Panc1 (cell line): ENCODE measurements at regions not wholly inside any gene's neighbourhood (a gene's known extent, or its start where the extent isn't known, plus 50 kb on each side); places are given as distances from the start of the nearest gene placed in this dataset.

Experiments used
- CTCF ChIP-seq: fragments of 450-650 bp; IDR thresholded peaks from 2 replicates; pipeline ENCODE4 v1.5.1; 2017; ENCODE audit warnings: mild to moderate bottlenecking
- POLR2AphosphoS5 ChIP-seq: IDR thresholded peaks from 2 replicates; pipeline ENCODE4 v1.6.1; 2012; ENCODE audit warnings: mild to moderate bottlenecking, low read depth, low read length, moderate library complexity
- SIN3A ChIP-seq: IDR thresholded peaks from 2 replicates; pipeline ENCODE4 v1.6.1; 2012; ENCODE audit warnings: low read depth, mild to moderate bottlenecking, low read length, moderate library complexity, borderline replicate concordance; ENCODE audit not compliant: insufficient read depth
- TCF7L2 ChIP-seq: IDR thresholded peaks from 2 replicates; pipeline ENCODE4 v1.6.1; 2011; ENCODE audit warnings: mild to moderate bottlenecking, low read depth, low read length, inconsistent platforms
- TF ChIP-seq, protein P1 (sequence below), 2 experiments: IDR thresholded peaks; 2 replicates each; pipeline ENCODE4 v1.6.1; 2011 to 2012; ENCODE audit warnings: low read depth in 2 of 2, control low read depth in 1 of 2, low read length in 1 of 2, mild to moderate bottlenecking in 1 of 2, moderate library complexity in 1 of 2; ENCODE audit not compliant: insufficient read depth in 1 of 2

GRCh38 chr16:80883816-80884215 lies 79.4 kb upstream of the CDYL2 start:
- TF ChIP-seq, protein P1, sequence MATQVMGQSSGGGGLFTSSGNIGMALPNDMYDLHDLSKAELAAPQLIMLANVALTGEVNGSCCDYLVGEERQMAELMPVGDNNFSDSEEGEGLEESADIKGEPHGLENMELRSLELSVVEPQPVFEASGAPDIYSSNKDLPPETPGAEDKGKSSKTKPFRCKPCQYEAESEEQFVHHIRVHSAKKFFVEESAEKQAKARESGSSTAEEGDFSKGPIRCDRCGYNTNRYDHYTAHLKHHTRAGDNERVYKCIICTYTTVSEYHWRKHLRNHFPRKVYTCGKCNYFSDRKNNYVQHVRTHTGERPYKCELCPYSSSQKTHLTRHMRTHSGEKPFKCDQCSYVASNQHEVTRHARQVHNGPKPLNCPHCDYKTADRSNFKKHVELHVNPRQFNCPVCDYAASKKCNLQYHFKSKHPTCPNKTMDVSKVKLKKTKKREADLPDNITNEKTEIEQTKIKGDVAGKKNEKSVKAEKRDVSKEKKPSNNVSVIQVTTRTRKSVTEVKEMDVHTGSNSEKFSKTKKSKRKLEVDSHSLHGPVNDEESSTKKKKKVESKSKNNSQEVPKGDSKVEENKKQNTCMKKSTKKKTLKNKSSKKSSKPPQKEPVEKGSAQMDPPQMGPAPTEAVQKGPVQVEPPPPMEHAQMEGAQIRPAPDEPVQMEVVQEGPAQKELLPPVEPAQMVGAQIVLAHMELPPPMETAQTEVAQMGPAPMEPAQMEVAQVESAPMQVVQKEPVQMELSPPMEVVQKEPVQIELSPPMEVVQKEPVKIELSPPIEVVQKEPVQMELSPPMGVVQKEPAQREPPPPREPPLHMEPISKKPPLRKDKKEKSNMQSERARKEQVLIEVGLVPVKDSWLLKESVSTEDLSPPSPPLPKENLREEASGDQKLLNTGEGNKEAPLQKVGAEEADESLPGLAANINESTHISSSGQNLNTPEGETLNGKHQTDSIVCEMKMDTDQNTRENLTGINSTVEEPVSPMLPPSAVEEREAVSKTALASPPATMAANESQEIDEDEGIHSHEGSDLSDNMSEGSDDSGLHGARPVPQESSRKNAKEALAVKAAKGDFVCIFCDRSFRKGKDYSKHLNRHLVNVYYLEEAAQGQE (IDR thresholded peaks at IDR 0.05; ENCODE audit: insufficient read depth in 1 of 2, low read depth in 2 of 2, low read length in 1 of 2) = no peak
- TF ChIP-seq CTCF (no peak), POLR2AphosphoS5 (no peak), SIN3A (no peak), TCF7L2 (no peak)
